Karpas-422 (cell line): ENCODE measurements at regions not wholly inside any gene's neighbourhood (a gene's known extent, or its start where the extent isn't known, plus 50 kb on each side); places are given as distances from the start of the nearest gene placed in this dataset.
"Not testable (repeated sequence)": the region's sequence is repeated elsewhere in the genome, so short reads cannot be mapped to it uniquely, and the experiment has no call there.

Experiments used
- DNase-seq: peaks from one replicate; pipeline ENCODE4 v3.0.0-alpha.2; 2015
- H2AFZ ChIP-seq: fragments of 200-600 bp; sonication (generic); 2 replicates; pipeline ENCODE4 v1.6.1; 2014; ENCODE audit warnings: antibody characterized with exemption, low read length, mixed read lengths
- H3K27ac ChIP-seq: fragments of 200-600 bp; sonication (generic); 2 replicates; pipeline ENCODE4 v1.5.1; 2014; ENCODE audit warnings: mild to moderate bottlenecking, low read length, moderate library complexity
- H3K27me3 ChIP-seq: fragments of 200-600 bp; sonication (generic); 2 replicates; pipeline ENCODE4 v1.6.1; 2014; ENCODE audit warnings: low read length, mixed read lengths
- H3K36me3 ChIP-seq: fragments of 200-600 bp; sonication (generic); 2 replicates; pipeline ENCODE4 v1.6.1; 2014; ENCODE audit warnings: low read length, mixed read lengths; ENCODE audit not compliant: insufficient read depth
- H3K4me1 ChIP-seq: fragments of 200-600 bp; sonication (generic); 2 replicates; pipeline ENCODE4 v1.6.1; 2014; ENCODE audit warnings: mild to moderate bottlenecking, low read length, mixed read lengths
- H3K4me2 ChIP-seq: fragments of 200-600 bp; sonication (generic); 2 replicates; pipeline ENCODE4 v1.6.1; 2014; ENCODE audit warnings: low read length, low read depth, mild to moderate bottlenecking; ENCODE audit not compliant: poor library complexity, severe bottlenecking
- H3K4me3 ChIP-seq: fragments of 200-600 bp; sonication (generic); 2 replicates; pipeline ENCODE4 v1.5.1; 2014; ENCODE audit warnings: mild to moderate bottlenecking, antibody characterized with exemption, low read length, mixed read lengths
- H3K79me2 ChIP-seq: fragments of 200-600 bp; sonication (generic); 2 replicates; pipeline ENCODE4 v1.6.1; 2014; ENCODE audit warnings: mild to moderate bottlenecking, low read length, mixed read lengths
- H3K9ac ChIP-seq: fragments of 200-600 bp; sonication (generic); 2 replicates; pipeline ENCODE4 v1.6.0; 2014; ENCODE audit warnings: low read length
- H3K9me2 ChIP-seq: fragments of 200-600 bp; sonication (generic), shearing (Covaris generic); replicated peaks from 2 replicates; pipeline ENCODE4 v1.6.0; 2014; ENCODE audit warnings: mild to moderate bottlenecking, low read length, moderate library complexity; ENCODE audit not compliant: insufficient read depth
- H3K9me3 ChIP-seq: fragments of 300-700, 200-600 bp; sonication (generic); 2 replicates; pipeline ENCODE4 v1.6.1; 2014; ENCODE audit warnings: low read length, mixed read lengths
- H4K20me1 ChIP-seq: fragments of 200-600 bp; sonication (generic); 2 replicates; pipeline ENCODE4 v1.6.1; 2014; ENCODE audit warnings: mild to moderate bottlenecking, antibody characterized with exemption, low read length, low read depth; ENCODE audit not compliant: insufficient read depth

GRCh38 chrX:33923262-33923661 lies 208.9 kb downstream of the FAM47A start:
- Histone ChIP-seq H3K4me1 (no peaks in the 10 kb centered on the region), H4K20me1 (no peaks in the 10 kb centered on the region), H3K79me2 (no peaks in the 10 kb centered on the region), H3K9me3 (peaks cover 13% of the 10 kb centered on the region), H3K4me3 (no peak overlapping the region), H3K27me3 (no peaks in the 10 kb centered on the region), H3K9ac (no peak overlapping the region), H3K36me3 (no peaks in the 10 kb centered on the region), H2AFZ (no peak overlapping the region), H3K27ac (no peak overlapping the region), H3K9me2 (no peaks in the 10 kb centered on the region), H3K4me2 (no peak overlapping the region)
- no peak for DNase-seq

DNA sequence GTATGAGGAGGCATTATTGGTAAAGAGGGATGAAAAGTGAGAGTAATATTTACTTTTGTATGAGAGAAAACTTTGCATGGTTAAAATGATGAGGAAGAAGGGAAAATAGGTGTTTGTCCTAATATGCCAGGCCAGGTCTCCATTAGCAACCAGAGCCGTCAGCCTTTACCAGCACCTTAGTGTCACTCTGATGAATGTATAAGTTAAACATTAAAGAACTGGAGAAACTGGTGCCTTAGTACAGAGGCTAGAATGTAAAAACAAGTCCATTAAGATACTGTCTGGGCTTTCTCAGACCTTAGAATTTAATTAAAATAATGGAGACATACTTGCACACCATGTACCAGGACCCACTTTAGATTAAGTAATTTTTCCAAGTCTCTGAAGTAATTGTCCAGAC lies 222.3 kb downstream of the FAM47A start:
- Histone ChIP-seq H3K4me3 (no peak overlapping the region), H3K9me2 (no peaks in the 10 kb centered on the region), H3K27ac (no peak overlapping the region), H3K4me1 (no peaks in the 10 kb centered on the region), H2AFZ (no peak overlapping the region), H3K4me2 (no peak overlapping the region), H3K9me3 (peaks cover 16% of the 10 kb centered on the region), H3K36me3 (no peaks in the 10 kb centered on the region), H3K79me2 (no peaks in the 10 kb centered on the region), H3K27me3 (no peaks in the 10 kb centered on the region), H4K20me1 (no peaks in the 10 kb centered on the region), H3K9ac (no peak overlapping the region)
- DNase-seq: no peak

GRCh38 chrX:33908898-33909297 lies 223.2 kb downstream of the FAM47A start:
- DNase-seq: no peak
- H3K4me3 ChIP-seq: no peak overlapping the region
- no peaks in the 10 kb centered on the region for H3K79me2 ChIP-seq

GRCh38 chrX:33908074-33908473 lies 224.0 kb downstream of the FAM47A start:
- Histone ChIP-seq H3K27ac (no peak overlapping the region), H3K36me3 (no peaks in the 10 kb centered on the region), H3K4me1 (no peaks in the 10 kb centered on the region), H3K9me3 (peaks cover 21% of the 10 kb centered on the region), H3K27me3 (no peaks in the 10 kb centered on the region), H4K20me1 (no peaks in the 10 kb centered on the region), H3K9ac (no peak overlapping the region), H3K9me2 (no peaks in the 10 kb centered on the region), H3K4me2 (no peak overlapping the region), H3K4me3 (no peak overlapping the region), H2AFZ (no peak overlapping the region), H3K79me2 (no peaks in the 10 kb centered on the region)
- DNase-seq: no peak

More at GRCh38 chrX:33908898-33909297, 223.2 kb downstream of the FAM47A start:
- no peaks in the 10 kb centered on the region for H3K9me2 ChIP-seq
- H4K20me1 ChIP-seq: no peaks in the 10 kb centered on the region
- no peak overlapping the region for H3K9ac ChIP-seq
- no peaks in the 10 kb centered on the region for H3K27me3 ChIP-seq
- no peaks in the 10 kb centered on the region for H3K4me1 ChIP-seq
- H3K9me3 ChIP-seq: peaks cover 23% of the 10 kb centered on the region
- H3K4me2 ChIP-seq: no peak overlapping the region
- H3K27ac ChIP-seq: no peak overlapping the region
- H2AFZ ChIP-seq: no peak overlapping the region
- H3K36me3 ChIP-seq: no peaks in the 10 kb centered on the region

GRCh38 chrX:33906971-33907370 lies 225.1 kb downstream of the FAM47A start:
- no peaks in the 10 kb centered on the region for H3K36me3 ChIP-seq
- H3K27ac ChIP-seq: no peak overlapping the region
- no peaks in the 10 kb centered on the region for H4K20me1 ChIP-seq
- no peak overlapping the region for H3K4me2 ChIP-seq
- H3K9me3 ChIP-seq: peaks cover 18% of the 10 kb centered on the region
- H3K4me1 ChIP-seq: no peaks in the 10 kb centered on the region
- H2AFZ ChIP-seq: no peak overlapping the region
- no peaks in the 10 kb centered on the region for H3K79me2 ChIP-seq
- no peak overlapping the region for H3K9ac ChIP-seq
- H3K9me2 ChIP-seq: no peaks in the 10 kb centered on the region
- no peak for DNase-seq
- H3K27me3 ChIP-seq: no peaks in the 10 kb centered on the region
- no peak overlapping the region for H3K4me3 ChIP-seq

DNA sequence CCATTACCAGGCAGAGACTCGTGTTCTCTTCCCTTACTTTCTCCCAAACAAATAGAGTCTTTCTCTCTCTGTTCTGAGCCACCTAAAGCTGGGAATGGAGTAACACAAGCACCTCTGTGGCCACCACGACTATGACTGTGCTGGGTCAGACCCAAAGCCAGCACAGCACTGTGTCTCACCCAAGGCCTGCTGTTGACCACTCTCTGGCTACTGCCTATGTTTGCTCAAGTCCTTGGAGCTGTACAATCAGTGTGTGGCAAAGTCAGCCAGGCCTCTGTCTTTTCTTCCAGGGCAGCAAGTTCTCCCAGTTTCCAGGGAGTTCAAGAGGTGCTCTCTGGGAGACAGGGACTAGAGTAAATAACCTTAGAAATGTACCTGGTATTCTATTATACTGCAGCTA lies 239.4 kb downstream of the FAM47A start:
- Histone ChIP-seq H3K27ac (no peak overlapping the region), H3K4me2 (no peak overlapping the region), H4K20me1 (no peaks in the 10 kb centered on the region), H3K4me3 (no peak overlapping the region), H3K36me3 (no peaks in the 10 kb centered on the region), H3K79me2 (no peaks in the 10 kb centered on the region), H2AFZ (no peak overlapping the region), H3K9ac (no peak overlapping the region), H3K9me2 (no peaks in the 10 kb centered on the region), H3K4me1 (no peaks in the 10 kb centered on the region), H3K27me3 (no peaks in the 10 kb centered on the region), H3K9me3 (peaks cover 18% of the 10 kb centered on the region; the same call in 1 of the 2 replicates)
- no peak for DNase-seq

GRCh38 chrX:33855251-33855650 lies 276.9 kb downstream of the FAM47A start:
- no peak for DNase-seq
- Histone ChIP-seq H4K20me1 (no peaks in the 10 kb centered on the region), H3K9ac (no peak overlapping the region), H3K9me2 (no peaks in the 10 kb centered on the region), H3K79me2 (no peaks in the 10 kb centered on the region), H3K27ac (no peak overlapping the region), H3K4me3 (no peak overlapping the region), H3K4me2 (no peak overlapping the region), H3K9me3 (peaks cover 2% of the 10 kb centered on the region; the same call in 1 of the 2 replicates), H3K4me1 (no peaks in the 10 kb centered on the region), H3K36me3 (no peaks in the 10 kb centered on the region), H2AFZ (no peak overlapping the region), H3K27me3 (no peaks in the 10 kb centered on the region)

DNA sequence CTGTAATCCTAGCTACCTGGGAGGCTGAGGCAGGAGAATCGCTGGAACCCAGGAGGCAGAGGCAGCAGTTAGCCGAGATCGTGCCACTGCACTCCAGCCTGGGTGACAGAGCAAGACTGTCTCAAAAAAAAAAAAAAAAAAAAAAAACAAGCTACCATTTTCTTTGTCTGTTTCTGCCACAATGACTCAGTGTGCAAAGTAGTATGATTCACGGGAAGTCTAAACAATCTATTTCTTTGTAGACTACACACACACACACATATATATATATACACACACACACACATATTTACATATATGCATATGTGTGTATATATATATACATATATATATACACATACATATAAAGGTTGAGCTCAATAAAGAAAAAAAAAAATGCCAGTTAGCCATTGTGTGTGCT lies 280.0 kb downstream of the FAM47A start:
- H3K4me2 ChIP-seq, H3K27me3 ChIP-seq, H3K36me3 ChIP-seq, H3K9ac ChIP-seq, DNase-seq, H3K27ac ChIP-seq, H2AFZ ChIP-seq, H4K20me1 ChIP-seq, H3K9me2 ChIP-seq, H3K4me3 ChIP-seq, H3K79me2 ChIP-seq, H3K4me1 ChIP-seq, H3K9me3 ChIP-seq: not testable (repeated sequence)

- no peak for DNase-seq
- H3K4me2 ChIP-seq: no peak overlapping the region
- no peaks in the 10 kb centered on the region for H4K20me1 ChIP-seq
- no peaks in the 10 kb centered on the region for H3K4me1 ChIP-seq
- H3K9ac ChIP-seq: no peak overlapping the region
- no peaks in the 10 kb centered on the region for H3K27me3 ChIP-seq
- no peak overlapping the region for H3K27ac ChIP-seq
- no peak overlapping the region for H2AFZ ChIP-seq
- H3K4me3 ChIP-seq: no peak overlapping the region
- H3K9me2 ChIP-seq: no peaks in the 10 kb centered on the region
- H3K79me2 ChIP-seq: no peaks in the 10 kb centered on the region
- no peaks in the 10 kb centered on the region for H3K36me3 ChIP-seq
- H3K9me3 ChIP-seq: peaks cover 24% of the 10 kb centered on the region
Observed at GRCh38 chrX:33840176-33840575, 291.9 kb downstream of the FAM47A start.
